Type B pancreatic cell (in vitro differentiated cells): ENCODE measurements at regions not wholly inside any gene's neighbourhood (a gene's known extent, or its start where the extent isn't known, plus 50 kb on each side); places are given as distances from the start of the nearest gene placed in this dataset.

Source experiments
- DNase-seq: peaks from one replicate; pipeline ENCODE4 v3.0.0; 2021; ENCODE audit warnings: mixed read lengths; ENCODE audit not compliant: unreplicated experiment; ENCODE audit errors: extremely low spot score
- H3K27ac Mint-ChIP-seq: 2 replicates; pipeline ENCODE4 v1.8.0; 2021; ENCODE audit warnings: mild to moderate bottlenecking, mixed read lengths
- H3K27me3 Mint-ChIP-seq: 2 replicates; pipeline ENCODE4 v1.8.0; 2021; ENCODE audit warnings: mixed read lengths
- H3K36me3 Mint-ChIP-seq: 2 replicates; pipeline ENCODE4 v1.8.0; 2021; ENCODE audit warnings: mixed read lengths
- H3K4me1 Mint-ChIP-seq: one replicate; pipeline ENCODE4 v1.8.0; 2021; ENCODE audit warnings: mixed read lengths; ENCODE audit not compliant: unreplicated experiment
- H3K4me3 Mint-ChIP-seq: 2 replicates; pipeline ENCODE4 v1.8.0; 2021; ENCODE audit warnings: mild to moderate bottlenecking, mixed read lengths
- H3K9me3 Mint-ChIP-seq: 2 replicates; pipeline ENCODE4 v1.8.0; 2021; ENCODE audit warnings: mixed read lengths
- CTCF ChIP-seq: fragments of 200-600 bp; sonication (generic); conservative IDR thresholded peaks from 2 replicates; pipeline ENCODE4 v1.5.0; 2021; ENCODE audit warnings: antibody characterized with exemption, mild to moderate bottlenecking

GRCh38 chr6:90719321-90720195 is 132.7 kb upstream of the MAP3K7 start:
- H3K4me3 Mint-ChIP-seq = no peak overlapping the region
- H3K27me3 Mint-ChIP-seq = peaks cover 9% of the 10 kb centered on the region
- DNase-seq = no peak
- TF ChIP-seq CTCF = no peak
- peaks cover 12% of the 10 kb centered on the region for H3K4me1 Mint-ChIP-seq
- no peaks in the 10 kb centered on the region for H3K9me3 Mint-ChIP-seq
- H3K36me3 Mint-ChIP-seq = no peaks in the 10 kb centered on the region
- H3K27ac Mint-ChIP-seq = no peak overlapping the region

GRCh38 chr6:90716376-90716775 is 129.5 kb upstream of the MAP3K7 start:
- no peak for TF ChIP-seq CTCF
- no peaks in the 10 kb centered on the region for H3K9me3 Mint-ChIP-seq
- H3K4me3 Mint-ChIP-seq = no peak overlapping the region
- H3K4me1 Mint-ChIP-seq = peaks cover 12% of the 10 kb centered on the region
- H3K36me3 Mint-ChIP-seq = no peaks in the 10 kb centered on the region
- H3K27me3 Mint-ChIP-seq = peaks cover 9% of the 10 kb centered on the region
- no peak for DNase-seq
- no peak overlapping the region for H3K27ac Mint-ChIP-seq

GRCh38 chr6:90715093-90715655 is 128.3 kb upstream of the MAP3K7 start:
- DNase-seq = no peak
- Mint-ChIP-seq H3K9me3 (no peaks in the 10 kb centered on the region), H3K36me3 (no peaks in the 10 kb centered on the region), H3K27ac (no peak overlapping the region), H3K4me1 (peaks cover 12% of the 10 kb centered on the region), H3K4me3 (no peak overlapping the region), H3K27me3 (peaks cover 4% of the 10 kb centered on the region)
- no peak for TF ChIP-seq CTCF

- peaks cover 11% of the 10 kb centered on the region for H3K4me1 Mint-ChIP-seq
- no peak overlapping the region for H3K27ac Mint-ChIP-seq
- no peaks in the 10 kb centered on the region for H3K36me3 Mint-ChIP-seq
- TF ChIP-seq CTCF = no peak
- no peak overlapping the region for H3K4me3 Mint-ChIP-seq
- DNase-seq = no peak
- no peaks in the 10 kb centered on the region for H3K9me3 Mint-ChIP-seq
- H3K27me3 Mint-ChIP-seq = peaks cover 4% of the 10 kb centered on the region
Observed at GRCh38 chr6:90714319-90714718, 127.4 kb upstream of the MAP3K7 start.

GRCh38 chr6:90712114-90712513 is 125.2 kb upstream of the MAP3K7 start:
- H3K27me3 Mint-ChIP-seq = peaks cover 4% of the 10 kb centered on the region
- H3K9me3 Mint-ChIP-seq = no peaks in the 10 kb centered on the region
- TF ChIP-seq CTCF = no peak
- H3K27ac Mint-ChIP-seq = no peak overlapping the region
- H3K36me3 Mint-ChIP-seq = no peaks in the 10 kb centered on the region
- H3K4me1 Mint-ChIP-seq = peaks cover 26% of the 10 kb centered on the region
- DNase-seq = no peak
- no peak overlapping the region for H3K4me3 Mint-ChIP-seq
